Smooth muscle cell (in vitro differentiated cells): ENCODE measurements at regions not wholly inside any gene's neighbourhood (a gene's known extent, or its start where the extent isn't known, plus 50 kb on each side); places are given as distances from the start of the nearest gene placed in this dataset.
"Not testable (repeated sequence)": the region's sequence is repeated elsewhere in the genome, so short reads cannot be mapped to it uniquely, and the experiment has no call there.

Experiments
- DNase-seq: peaks from one replicate; lab custom pipeline; 2025; ENCODE audit not compliant: unreplicated experiment; lab: John Stamatoyannopoulos, UW
- H2AFZ ChIP-seq: fragments of 200-600 bp; sonication (generic); 2 replicates; pipeline ENCODE4 v1.6.0; 2016; ENCODE audit warnings: antibody characterized with exemption, low read depth, mild to moderate bottlenecking
- H3F3A ChIP-seq: fragments of 200-600 bp; sonication (generic); 2 replicates; pipeline ENCODE4 v1.6.0; 2017; ENCODE audit warnings: antibody characterized with exemption, low read depth
- H3K27ac ChIP-seq: fragments of 200-600 bp; sonication (generic); 2 replicates; pipeline ENCODE4 v1.5.1; 2016; ENCODE audit warnings: low read depth, mild to moderate bottlenecking
- H3K27me3 ChIP-seq: fragments of 200-600 bp; sonication (generic); 2 replicates; pipeline ENCODE4 v1.6.1; 2016; ENCODE audit warnings: low read depth, mild to moderate bottlenecking
- H3K36me3 ChIP-seq: fragments of 200-600 bp; sonication (generic); 2 replicates; pipeline ENCODE4 v1.5.1; 2016; ENCODE audit warnings: low read depth
- H3K4me1 ChIP-seq: fragments of 200-600 bp; sonication (generic); 2 replicates; pipeline ENCODE4 v1.5.1; 2016; ENCODE audit warnings: low read depth
- H3K4me2 ChIP-seq: fragments of 200-600 bp; sonication (generic); 2 replicates; pipeline ENCODE4 v1.6.0; 2016; ENCODE audit warnings: mild to moderate bottlenecking
- H3K4me3 ChIP-seq: fragments of 200-600 bp; sonication (generic); 2 replicates; pipeline ENCODE4 v1.5.1; 2016; ENCODE audit warnings: mild to moderate bottlenecking
- H3K79me2 ChIP-seq: fragments of 200-600 bp; sonication (generic); 2 replicates; pipeline ENCODE4 v1.6.0; 2016; ENCODE audit warnings: low read depth, mild to moderate bottlenecking
- H3K9ac ChIP-seq: fragments of 200-600 bp; sonication (generic); 2 replicates; pipeline ENCODE4 v1.6.0; 2016; ENCODE audit warnings: low read depth
- H3K9me3 ChIP-seq: fragments of 200-600 bp; sonication (generic); replicated peaks from 2 replicates; pipeline ENCODE4 v1.5.1; 2016; ENCODE audit warnings: low read depth
- H4K20me1 ChIP-seq: fragments of 200-600 bp; sonication (generic); 2 replicates; pipeline ENCODE4 v1.6.0; 2016; ENCODE audit warnings: low read depth
- WGBS: methylation state at CpG from one replicate; pipeline ENCODE4 v1.1.7; 2016; ENCODE audit warnings: low lambda C conversion rate; 5-methylcytosine and 5-hydroxymethylcytosine counted together
- TF ChIP-seq, protein P1 (sequence below): fragments of 200-600 bp; sonication (generic); IDR thresholded peaks from 2 replicates; pipeline ENCODE4 v1.5.1; 2017; ENCODE audit warnings: borderline replicate concordance, mild to moderate bottlenecking, antibody characterized with exemption; ENCODE audit not compliant: insufficient read depth, poor library complexity, severe bottlenecking

DNA sequence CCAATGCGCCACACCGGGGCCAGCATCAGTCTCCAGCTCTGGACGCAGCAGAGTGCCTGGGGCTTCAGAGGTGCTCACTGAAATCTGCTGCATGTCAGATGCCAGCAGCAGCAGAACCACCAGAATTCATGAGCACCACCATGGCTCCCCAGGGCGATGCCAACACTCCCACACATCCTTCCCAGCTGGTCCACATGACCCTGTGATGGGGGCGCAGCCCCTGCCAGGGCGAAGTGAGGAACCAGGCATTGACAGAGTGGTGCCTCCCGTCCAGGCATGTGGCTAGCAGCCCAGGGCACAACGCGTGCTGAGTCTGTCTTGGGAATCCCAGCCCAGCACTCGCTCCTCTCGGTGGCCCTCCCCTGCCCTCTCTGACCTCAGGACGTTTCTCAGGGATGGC is 80.4 kb downstream of the DHCR7 start:
- H3K27ac ChIP-seq = no peak overlapping the region
- no peak overlapping the region for H3K9ac ChIP-seq
- no peaks in the 10 kb centered on the region for H3K36me3 ChIP-seq
- DNase-seq = no peak
- no peaks in the 10 kb centered on the region for H3F3A ChIP-seq
- H3K9me3 ChIP-seq = no peaks in the 10 kb centered on the region
- H3K27me3 ChIP-seq = no peaks in the 10 kb centered on the region
- H3K4me3 ChIP-seq = no peak overlapping the region
- no peaks in the 10 kb centered on the region for H3K4me1 ChIP-seq
- H3K79me2 ChIP-seq = no peaks in the 10 kb centered on the region
- no peak overlapping the region for H3K4me2 ChIP-seq
- 85% methylated on average over 12 of the region's 12 CpGs for WGBS
- TF ChIP-seq, protein P1, sequence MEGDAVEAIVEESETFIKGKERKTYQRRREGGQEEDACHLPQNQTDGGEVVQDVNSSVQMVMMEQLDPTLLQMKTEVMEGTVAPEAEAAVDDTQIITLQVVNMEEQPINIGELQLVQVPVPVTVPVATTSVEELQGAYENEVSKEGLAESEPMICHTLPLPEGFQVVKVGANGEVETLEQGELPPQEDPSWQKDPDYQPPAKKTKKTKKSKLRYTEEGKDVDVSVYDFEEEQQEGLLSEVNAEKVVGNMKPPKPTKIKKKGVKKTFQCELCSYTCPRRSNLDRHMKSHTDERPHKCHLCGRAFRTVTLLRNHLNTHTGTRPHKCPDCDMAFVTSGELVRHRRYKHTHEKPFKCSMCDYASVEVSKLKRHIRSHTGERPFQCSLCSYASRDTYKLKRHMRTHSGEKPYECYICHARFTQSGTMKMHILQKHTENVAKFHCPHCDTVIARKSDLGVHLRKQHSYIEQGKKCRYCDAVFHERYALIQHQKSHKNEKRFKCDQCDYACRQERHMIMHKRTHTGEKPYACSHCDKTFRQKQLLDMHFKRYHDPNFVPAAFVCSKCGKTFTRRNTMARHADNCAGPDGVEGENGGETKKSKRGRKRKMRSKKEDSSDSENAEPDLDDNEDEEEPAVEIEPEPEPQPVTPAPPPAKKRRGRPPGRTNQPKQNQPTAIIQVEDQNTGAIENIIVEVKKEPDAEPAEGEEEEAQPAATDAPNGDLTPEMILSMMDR = no peak
- H2AFZ ChIP-seq = no peak overlapping the region
- H4K20me1 ChIP-seq = no peaks in the 10 kb centered on the region

DNA sequence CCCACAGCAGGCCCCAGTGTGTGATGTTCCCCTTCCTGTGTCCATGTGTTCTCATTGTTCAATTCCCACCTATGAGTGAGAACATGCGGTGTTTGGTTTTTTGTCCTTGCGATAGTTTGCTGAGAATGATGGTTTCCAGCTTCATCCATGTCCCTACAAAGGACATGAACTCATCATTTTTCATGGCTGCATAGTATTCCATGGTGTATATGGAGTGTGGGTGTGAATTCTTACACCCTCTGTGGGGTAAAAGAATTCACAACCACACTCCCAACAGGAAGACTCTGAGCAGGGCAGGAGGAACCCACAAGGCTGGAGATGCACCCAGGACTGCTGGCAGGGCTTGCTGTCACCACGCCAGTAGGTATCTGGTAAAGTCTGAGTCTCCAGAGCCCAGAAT is 80.9 kb downstream of the DHCR7 start:
- DNase-seq, H3K27ac ChIP-seq, H3K4me1 ChIP-seq, H3K79me2 ChIP-seq, H3K36me3 ChIP-seq, H3K9ac ChIP-seq, H4K20me1 ChIP-seq, H3K27me3 ChIP-seq, H3K9me3 ChIP-seq, H3K4me2 ChIP-seq, H3F3A ChIP-seq, H2AFZ ChIP-seq, H3K4me3 ChIP-seq: not testable (repeated sequence)
- 82% methylated on average over 3 of the region's 3 CpGs for WGBS

DNA sequence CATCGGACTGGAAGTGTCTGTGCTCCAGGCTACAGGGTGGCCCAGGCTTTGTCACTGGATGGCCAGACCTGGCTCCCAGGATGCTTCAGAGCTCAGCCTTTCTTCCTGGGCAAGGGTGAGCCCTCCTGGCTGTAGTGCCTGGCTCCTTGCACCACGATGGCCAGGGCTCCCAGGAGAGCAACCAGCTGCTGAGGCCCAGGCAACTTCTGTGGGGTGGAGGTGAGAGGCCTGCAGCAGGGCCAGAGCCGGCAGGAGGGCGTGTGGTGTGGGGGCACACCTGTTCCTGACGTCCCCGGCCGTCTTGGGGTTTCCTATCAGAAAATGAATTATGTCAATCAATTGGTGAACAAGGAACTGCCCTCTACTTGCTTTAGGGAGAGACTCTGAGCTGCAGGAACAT is 82.1 kb downstream of the DHCR7 start:
- no peaks in the 10 kb centered on the region for H3K27me3 ChIP-seq
- no peak overlapping the region for H3K27ac ChIP-seq
- TF ChIP-seq, protein P1 = no peak
- no peak overlapping the region for H3K4me2 ChIP-seq
- no peaks in the 10 kb centered on the region for H3K4me1 ChIP-seq
- WGBS = 82% methylated on average over 7 of the region's 7 CpGs
- no peak for DNase-seq
- no peaks in the 10 kb centered on the region for H4K20me1 ChIP-seq
- H2AFZ ChIP-seq = no peak overlapping the region
- no peaks in the 10 kb centered on the region for H3K9me3 ChIP-seq
- H3F3A ChIP-seq = no peaks in the 10 kb centered on the region
- no peaks in the 10 kb centered on the region for H3K79me2 ChIP-seq
- H3K36me3 ChIP-seq = no peaks in the 10 kb centered on the region
- no peak overlapping the region for H3K9ac ChIP-seq
- no peak overlapping the region for H3K4me3 ChIP-seq

DNA sequence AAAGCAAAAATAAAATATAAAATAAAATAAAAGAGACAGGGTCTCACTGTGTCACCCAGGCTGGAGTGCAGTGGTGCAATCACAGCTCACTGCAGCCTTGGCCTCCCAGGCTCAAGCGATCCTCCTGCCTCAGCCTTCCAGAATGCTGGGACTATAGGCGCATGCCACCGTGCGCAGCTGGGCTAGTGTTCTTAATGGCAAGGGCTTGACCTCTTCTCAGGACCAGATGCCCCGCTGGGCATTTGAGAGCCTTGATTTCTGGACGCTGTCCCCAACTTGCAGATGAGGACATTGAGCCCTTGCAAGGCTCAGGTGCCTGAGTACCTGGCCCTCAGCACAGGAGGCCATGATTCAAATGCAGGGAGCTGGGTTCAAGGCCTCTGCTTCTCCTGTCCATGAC is 82.6 kb downstream of the DHCR7 start:
- no peak overlapping the region for H3K4me3 ChIP-seq
- 96% methylated on average over 6 of the region's 6 CpGs for WGBS
- no peaks in the 10 kb centered on the region for H3F3A ChIP-seq
- no peaks in the 10 kb centered on the region for H3K9me3 ChIP-seq
- H3K27ac ChIP-seq = no peak overlapping the region
- H3K4me2 ChIP-seq = no peak overlapping the region
- H3K4me1 ChIP-seq = no peaks in the 10 kb centered on the region
- TF ChIP-seq, protein P1 = no peak
- H3K9ac ChIP-seq = no peak overlapping the region
- no peak overlapping the region for H2AFZ ChIP-seq
- H3K36me3 ChIP-seq = no peaks in the 10 kb centered on the region
- H4K20me1 ChIP-seq = no peaks in the 10 kb centered on the region
- H3K79me2 ChIP-seq = no peaks in the 10 kb centered on the region
- H3K27me3 ChIP-seq = no peaks in the 10 kb centered on the region
- DNase-seq = no peak
